ENCODE measurements at regions not wholly inside any gene's neighbourhood (a gene's known extent, or its start where the extent isn't known, plus 50 kb on each side); places are given as distances from the start of the nearest gene placed in this dataset.
"Not testable (repeated sequence)": the region's sequence is repeated elsewhere in the genome, so short reads cannot be mapped to it uniquely, and the experiment has no call there.

GRCh38 chr10:3567291-3567963 lies 217.6 kb downstream of the KLF6 start:
- TF ChIP-seq POLR2A (IDR thresholded peaks at IDR 0.05) (no peak), CTCF (IDR thresholded peaks at IDR 0.05) (no peak)
- intact Hi-C loops (cut with DNase I): no loop called here
- H3K4me3 ChIP-seq: no peak overlapping the region
- H3K9me3 ChIP-seq: no peaks in the 10 kb centered on the region
- no peaks in the 10 kb centered on the region for H3K27me3 ChIP-seq
- H3K36me3 ChIP-seq: no peaks in the 10 kb centered on the region
- no peak for DNase-seq
- no peak overlapping the region for H3K27ac ChIP-seq
- WGBS, 2 donors: 80 to 85% methylated on average over 4 to 9 of the region's 9 CpGs
- peaks cover 0 to 10% (median 0%) of the 10 kb centered on the region in 3 donors for H3K4me1 ChIP-seq

DNA sequence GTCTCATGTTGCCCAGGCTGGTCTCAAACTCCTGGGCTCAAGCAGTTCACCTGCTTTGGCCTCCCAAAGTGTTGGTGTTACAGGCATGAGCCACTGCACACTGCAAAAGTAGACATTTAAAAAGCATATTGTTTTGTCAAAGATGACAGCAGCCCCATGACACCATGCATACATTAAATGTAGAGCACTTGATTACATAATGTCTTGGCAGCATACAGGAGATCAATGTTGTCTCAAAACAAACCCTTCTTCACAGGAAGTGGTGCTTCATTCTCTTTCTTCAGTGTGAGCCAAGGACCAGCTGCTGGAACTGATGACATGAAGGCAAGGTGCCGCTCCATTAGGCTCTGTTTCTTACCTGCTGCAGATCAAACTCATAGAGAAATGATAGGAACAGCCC lies 218.4 kb downstream of the KLF6 start:
- Histone ChIP-seq H3K4me1 (peaks cover 0 to 10% (median 0%) of the 10 kb centered on the region in 3 donors), H3K4me3 (no peak overlapping the region), H3K27ac (no peak overlapping the region), H3K27me3 (no peaks in the 10 kb centered on the region), H3K36me3 (no peaks in the 10 kb centered on the region), H3K9me3 (no peaks in the 10 kb centered on the region)
- DNase-seq: no peak
- intact Hi-C loops (cut with DNase I): no loop called here
- TF ChIP-seq POLR2A (IDR thresholded peaks at IDR 0.05) (no peak), CTCF (IDR thresholded peaks at IDR 0.05) (no peak)
- 88 to 100% methylated on average over 1 of the region's 1 CpG for WGBS, 2 donors

GRCh38 chr10:3564346-3565002 lies 220.5 kb downstream of the KLF6 start:
- intact Hi-C loops (cut with DNase I): no loop called here
- Histone ChIP-seq H3K4me3 (no peak overlapping the region), H3K36me3 (no peaks in the 10 kb centered on the region), H3K27ac (no peak overlapping the region), H3K27me3 (no peaks in the 10 kb centered on the region), H3K4me1 (no peaks in the 10 kb centered on the region), H3K9me3 (no peaks in the 10 kb centered on the region)
- WGBS, 2 donors: 88 to 96% methylated on average over 7 of the region's 7 CpGs
- no peak for TF ChIP-seq POLR2A (IDR thresholded peaks at IDR 0.05)
- TF ChIP-seq CTCF (IDR thresholded peaks at IDR 0.05): no peak
- no peak for DNase-seq

DNA sequence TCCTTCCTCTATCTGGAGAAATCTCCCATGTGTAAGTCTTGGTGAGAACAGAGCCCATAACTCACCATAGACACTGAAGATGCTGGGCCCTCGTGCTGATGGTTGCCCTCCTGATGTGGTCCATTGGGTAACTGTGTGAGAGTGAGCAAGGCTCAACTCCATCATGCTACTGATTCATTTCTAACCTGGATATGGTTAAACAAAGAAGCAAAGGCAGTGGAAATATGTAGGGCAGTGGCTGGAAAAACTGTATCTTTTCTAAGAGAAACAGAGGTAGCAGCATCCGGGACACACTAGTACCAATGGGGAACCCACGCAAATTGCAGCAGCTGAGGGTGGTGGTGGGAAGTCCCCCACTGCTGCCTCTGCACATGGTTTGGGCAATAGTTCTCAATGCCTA lies 221.7 kb downstream of the KLF6 start:
- Histone ChIP-seq H3K4me1 (no peaks in the 10 kb centered on the region), H3K27me3 (no peaks in the 10 kb centered on the region), H3K9me3 (no peaks in the 10 kb centered on the region), H3K4me3 (no peak overlapping the region), H3K27ac (no peak overlapping the region), H3K36me3 (no peaks in the 10 kb centered on the region)
- DNase-seq: no peak
- 70 to 79% methylated on average over 3 of the region's 3 CpGs for WGBS, 2 donors
- intact Hi-C loops (cut with DNase I): no loop called here
- TF ChIP-seq CTCF (IDR thresholded peaks at IDR 0.05) (no peak), POLR2A (IDR thresholded peaks at IDR 0.05) (no peak)

GRCh38 chr10:3560628-3561027 lies 224.4 kb downstream of the KLF6 start:
- H3K27me3 ChIP-seq; H3K4me1 ChIP-seq; H3K36me3 ChIP-seq; H3K4me3 ChIP-seq; H3K27ac ChIP-seq; H3K9me3 ChIP-seq; intact Hi-C loops (cut with DNase I); DNase-seq: not testable (repeated sequence)
- 86 to 93% methylated on average over 3 of the region's 3 CpGs for whole genome bisulfite sequencing, 2 donors
